K562 (cell line): ENCODE measurements at regions not wholly inside any gene's neighbourhood (a gene's known extent, or its start where the extent isn't known, plus 50 kb on each side); places are given as distances from the start of the nearest gene placed in this dataset.

Source experiments
- ATAC-seq: fragments of 200-7000 bp; cut with Tn5 transposase; 3 replicates; pipeline ENCODE4 v1.9.1; 2020; ENCODE audit warnings: moderate library complexity
- BruUV-seq: library from RNA; stranded (reverse); fragments of 400-500 nt; replicated peaks from 2 replicates; lab custom pipeline; 2021; lab: Mats Ljungman, UMichigan
- CTCF ChIA-PET: fragments of 300-600 bp; formaldehyde crosslinking; extraction: SDS; loops from one replicate; lab custom pipeline; 2021; ENCODE audit warnings: low intra/inter-chr PET ratio; lab: Yijun Ruan, JAX
- POLR2A ChIA-PET: fragments of 300-600, 350-650 bp; sonication (Branson Sonifier 250); formaldehyde crosslinking; extraction: SDS; loops from one replicate; lab custom pipeline; 2021; ENCODE audit warnings: antibody characterized with exemption, inconsistent platforms; lab: Yijun Ruan, JAX
- DNase-seq, 4 experiments: peaks; one replicate each; pipeline versions ENCODE4 v3.0.0 to v3.0.0-alpha.2; 2011 to 2018; ENCODE audit warnings: low spot score in 3 of 4, mixed read lengths in 3 of 4; ENCODE audit errors: extremely low read depth in 1 of 4
- FAIRE-seq: peaks from 2 replicates; lab custom pipeline; 2011; peaks lifted over from hg19 to GRCh38; lab: Jason Lieb, UNC
- H2AFZ ChIP-seq: 2 replicates; pipeline ENCODE4 v1.6.0; 2011; ENCODE audit warnings: low read depth, low read length, control low read depth, inconsistent platforms
- H3K27ac ChIP-seq: fragments of 200-600 bp; 3 replicates; pipeline ENCODE4 v1.8.0; 2011; ENCODE audit warnings: low read depth, mild to moderate bottlenecking, control low read depth, inconsistent platforms, low read length, moderate library complexity, mixed read lengths; ENCODE audit errors: extremely low read depth
- H3K27me3 ChIP-seq, 2 experiments: fragments of 300-600 bp in 1 of 2; 2 replicates in 1 of 2; 3 replicates in 1 of 2; pipeline versions ENCODE4 v1.6.0 to v1.8.0; 2011; ENCODE audit warnings: inconsistent platforms in 2 of 2, low read length in 2 of 2, mild to moderate bottlenecking in 1 of 2, mixed read lengths in 1 of 2, moderate library complexity in 1 of 2; ENCODE audit not compliant: control insufficient read depth in 2 of 2, insufficient read depth in 2 of 2
- H3K36me3 ChIP-seq: fragments of 300-600 bp; 3 replicates; pipeline ENCODE4 v1.8.0; 2011; ENCODE audit warnings: mild to moderate bottlenecking, low read length, inconsistent platforms; ENCODE audit not compliant: control insufficient read depth, insufficient read depth
- H3K4me1 ChIP-seq, 2 experiments: fragments of 200-600 bp in 1 of 2; replicated peaks in 1 of 2; 2 replicates in 1 of 2; 3 replicates in 1 of 2; pipeline versions ENCODE4 v1.5.1 to v1.8.0; 2011; ENCODE audit warnings: inconsistent platforms in 2 of 2, low read length in 2 of 2, mild to moderate bottlenecking in 1 of 2, mixed read lengths in 1 of 2, moderate library complexity in 1 of 2; ENCODE audit not compliant: control insufficient read depth in 2 of 2, insufficient read depth in 2 of 2
- H3K4me2 ChIP-seq: 2 replicates; pipeline ENCODE4 v1.6.1; 2011; ENCODE audit warnings: low read length, control low read depth, inconsistent platforms, mixed read lengths; ENCODE audit not compliant: insufficient read depth
- H3K4me3 ChIP-seq: fragments of 200-600 bp; sonication (generic), shearing (Covaris generic); 2 replicates; pipeline ENCODE4 v1.5.1; 2016; ENCODE audit warnings: control low read depth, inconsistent platforms
- H3K79me2 ChIP-seq: fragments of 200-600 bp; 3 replicates; pipeline ENCODE4 v1.8.0; 2011; ENCODE audit warnings: low read length, inconsistent platforms; ENCODE audit not compliant: control insufficient read depth, insufficient read depth
- H3K9ac ChIP-seq, 2 experiments: 2 replicates each; pipeline versions ENCODE4 v1.6.0 to v1.6.1; 2011; ENCODE audit warnings: low read depth in 2 of 2, low read length in 2 of 2, control low read depth in 1 of 2, inconsistent platforms in 1 of 2, mild to moderate bottlenecking in 1 of 2, mixed read lengths in 1 of 2; ENCODE audit not compliant: insufficient read depth in 1 of 2
- H3K9me1 ChIP-seq: one replicate; pipeline ENCODE4 v1.6.0; 2011; ENCODE audit warnings: inconsistent platforms, mild to moderate bottlenecking, low read length, moderate library complexity; ENCODE audit not compliant: control insufficient read depth, insufficient read depth
- H3K9me3 ChIP-seq: replicated peaks from 2 replicates; pipeline ENCODE4 v1.5.1; 2011; ENCODE audit warnings: low read depth, low read length, inconsistent platforms; ENCODE audit not compliant: control insufficient read depth, insufficient read depth
- H4K20me1 ChIP-seq: replicated peaks from 2 replicates; pipeline ENCODE4 v1.6.1; 2011; ENCODE audit warnings: low read length, inconsistent platforms, mixed read lengths; ENCODE audit not compliant: control insufficient read depth, insufficient read depth
- ATF4 ChIP-seq: fragments of 450-650 bp; formaldehyde crosslinking; IDR thresholded peaks from 2 replicates; pipeline ENCODE4 v1.4.0; 2022; ENCODE audit warnings: mild to moderate bottlenecking, moderate library complexity
- CTCFL ChIP-seq: IDR thresholded peaks from 2 replicates; pipeline ENCODE4 v1.6.1; 2011; ENCODE audit warnings: borderline replicate concordance, low read depth, mild to moderate bottlenecking, moderate library complexity, low read length; ENCODE audit not compliant: insufficient read depth, poor library complexity, severe bottlenecking
- EP300 ChIP-seq: IDR thresholded peaks from 2 replicates; pipeline ENCODE4 v1.6.1; 2012; ENCODE audit warnings: low read length, improper control_type of control experiment
- GTF2A2 ChIP-seq: IDR thresholded peaks from 2 replicates; pipeline ENCODE4 v1.6.1; 2016; ENCODE audit warnings: mild to moderate bottlenecking, missing genetic modification characterization, missing compliant biosample characterization
- HSF4 ChIP-seq: fragments of 250-450 bp; sonication (Bioruptor Pico); IDR thresholded peaks from 2 replicates; pipeline ENCODE4 v2.1.2; 2022; ENCODE audit warnings: mild to moderate bottlenecking, moderate library complexity, borderline replicate concordance
- MYBL2 ChIP-seq, 2 experiments: fragments of 450-650 bp in 1 of 2; sonication (generic) in 1 of 2; formaldehyde crosslinking in 1 of 2; IDR thresholded peaks; 2 replicates each; pipeline versions ENCODE4 v1.6.1 to v1.8.1; 2017 to 2022; ENCODE audit warnings: borderline replicate concordance in 1 of 2, inconsistent platforms in 1 of 2, low read depth in 1 of 2, mild to moderate bottlenecking in 1 of 2, missing genetic modification reagents in 1 of 2, moderate library complexity in 1 of 2
- NR1H2 ChIP-seq: sonication (generic); formaldehyde crosslinking; IDR thresholded peaks from 2 replicates; pipeline ENCODE4 v1.4.0; 2020; ENCODE audit warnings: mild to moderate bottlenecking, missing genetic modification reagents
- RAD21 ChIP-seq, 2 experiments: fragments of 250-450 bp in 1 of 2; fragments of 450-650 bp in 1 of 2; sonication (Bioruptor Pico) in 1 of 2; formaldehyde crosslinking in 1 of 2; IDR thresholded peaks in 1 of 2; conservative IDR thresholded peaks in 1 of 2; 2 replicates each; pipeline versions ENCODE4 v1.4.0 to v1.8.0; 2020 to 2022; ENCODE audit warnings: mild to moderate bottlenecking in 2 of 2, moderate library complexity in 1 of 2
- TGIF2 ChIP-seq: sonication (generic); formaldehyde crosslinking; IDR thresholded peaks from 2 replicates; pipeline ENCODE4 v1.8.1; 2022; ENCODE audit warnings: mild to moderate bottlenecking, missing genetic modification reagents, moderate library complexity
- THAP12 ChIP-seq: fragments of 250-450 bp; sonication (Bioruptor Pico); IDR thresholded peaks from 2 replicates; pipeline ENCODE4 v1.9.0; 2021; ENCODE audit warnings: mild to moderate bottlenecking, inconsistent platforms
- ZBTB34 ChIP-seq: fragments of 250-450 bp; sonication (Bioruptor Pico); IDR thresholded peaks from 2 replicates; pipeline ENCODE4 v1.8.0; 2021; ENCODE audit warnings: mild to moderate bottlenecking, moderate library complexity
- ZBTB5 ChIP-seq: fragments of 450-650 bp; IDR thresholded peaks from 2 replicates; pipeline ENCODE4 v1.6.1; 2017; ENCODE audit warnings: antibody characterized with exemption
- ZNF79 ChIP-seq: fragments of 250-450 bp; sonication (Bioruptor Pico); IDR thresholded peaks from 2 replicates; pipeline ENCODE4 v1.4.0; 2020; ENCODE audit warnings: low read depth, mild to moderate bottlenecking, moderate library complexity
- WGBS: fragments of 100-300 bp; shearing (Covaris generic); methylation state at CpG from one replicate; pipeline ENCODE4 v1.1.6; 2016; ENCODE audit warnings: low coverage, mixed read lengths; ENCODE audit not compliant: insufficient coverage; ENCODE audit errors: missing lambda C conversion rate; 5-methylcytosine and 5-hydroxymethylcytosine counted together
- in situ Hi-C: fragments of 300-500 bp; cut with MboI; formaldehyde crosslinking; loops from 4 replicates; pipeline ENCODE4 v1.15.0; 2018; ENCODE audit warnings: inconsistent platforms, mixed read lengths
- intact Hi-C: fragments of 100-400 bp; cut with micrococcal nuclease; formaldehyde crosslinking; loops from 2 replicates; pipeline ENCODE4 v1.14.2; 2022

- no peak overlapping the region for H3K4me3 ChIP-seq
- ChIA-PET CTCF (no interaction called here), POLR2A (no interaction called here)
- intact Hi-C loops (no loop called here), in situ Hi-C loops (no loop called here)
- H2AFZ ChIP-seq, result no peak overlapping the region
- H3K36me3 ChIP-seq, result no peaks in the 10 kb centered on the region
- H3K4me2 ChIP-seq, result no peak overlapping the region
- WGBS, result 0% methylated on average over 2 of the region's 2 CpGs
- H3K27me3 ChIP-seq, result no peaks in the 10 kb centered on the region; a peak in 1 of 5 replicates
- H3K27ac ChIP-seq, result no peak overlapping the region
- H3K4me1 ChIP-seq, result no peaks in the 10 kb centered on the region
- H3K9ac ChIP-seq, result no peak overlapping the region
- H3K9me1 ChIP-seq, result no peaks in the 10 kb centered on the region
- no peaks in the 10 kb centered on the region; the same call in 1 of the 2 replicates for H4K20me1 ChIP-seq
- no TSS peak for BruUV-seq
- ATAC-seq (no peak), DNase-seq (no peak), FAIRE-seq (no peak)
- no peaks in the 10 kb centered on the region for H3K79me2 ChIP-seq
- H3K9me3 ChIP-seq, result no peaks in the 10 kb centered on the region
- no peak for TF ChIP-seq ATF4 (CRISPR knock-in tag)
- no peak for TF ChIP-seq NR1H2 (CRISPR knock-in tag)
- TF ChIP-seq RAD21 (CRISPR knock-in tag; conservative IDR thresholded peaks at IDR 0.05 in 1 of 2, IDR thresholded peaks at IDR 0.05 in 1 of 2), result no peak
- no peak for TF ChIP-seq GTF2A2 (tag)
- no peak for TF ChIP-seq CTCFL
- no peak for TF ChIP-seq ZNF79 (CRISPR knock-in tag)
- TF ChIP-seq MYBL2 (IDR thresholded peaks at IDR 0.05; ENCODE audit: low read depth), result no peak
- no peak for TF ChIP-seq MYBL2 (CRISPR knock-in tag; IDR thresholded peaks at IDR 0.05; ENCODE audit: borderline replicate concordance)
- no peak for TF ChIP-seq EP300
- no peak for TF ChIP-seq ZBTB5
- TF ChIP-seq THAP12, result no peak
- no peak for TF ChIP-seq TGIF2
- no peak for TF ChIP-seq HSF4 (CRISPR knock-in tag)
- no peak for TF ChIP-seq ZBTB34
Observed at GRCh38 chr20:60955706-60956105, 296.4 kb upstream of the CDH4 start.
